Neural progenitor cell (in vitro differentiated cells): ENCODE measurements at regions not wholly inside any gene's neighbourhood (a gene's known extent, or its start where the extent isn't known, plus 50 kb on each side); places are given as distances from the start of the nearest gene placed in this dataset.

ENCODE experiments used
- DNase-seq: peaks from one replicate; pipeline ENCODE4 v3.0.0-alpha.2; 2016; ENCODE audit warnings: low spot score
- H2AFZ ChIP-seq: fragments of 200-600 bp; sonication (generic); replicated peaks from 2 replicates; pipeline ENCODE4 v1.6.1; 2016; ENCODE audit warnings: antibody characterized with exemption
- H3F3A ChIP-seq: fragments of 200-600 bp; sonication (generic); 2 replicates; pipeline ENCODE4 v1.6.1; 2016; ENCODE audit warnings: antibody characterized with exemption, low read depth
- H3K27ac ChIP-seq: fragments of 200-600 bp; sonication (generic); 2 replicates; pipeline ENCODE4 v1.5.1; 2016; ENCODE audit warnings: mild to moderate bottlenecking
- H3K27me3 ChIP-seq: fragments of 200-600 bp; sonication (generic); 2 replicates; pipeline ENCODE4 v1.6.1; 2016; ENCODE audit warnings: mild to moderate bottlenecking, moderate library complexity
- H3K36me3 ChIP-seq: fragments of 200-600 bp; sonication (generic); 2 replicates; pipeline ENCODE4 v1.5.1; 2016
- H3K4me1 ChIP-seq: fragments of 200-600 bp; sonication (generic); 2 replicates; pipeline ENCODE4 v1.6.1; 2016; ENCODE audit warnings: mixed run types
- H3K4me2 ChIP-seq: fragments of 200-600 bp; sonication (generic); 2 replicates; pipeline ENCODE4 v1.6.1; 2016
- H3K4me3 ChIP-seq: fragments of 200-600 bp; sonication (generic); 2 replicates; pipeline ENCODE4 v1.5.1; 2016
- H3K79me2 ChIP-seq: fragments of 200-600 bp; sonication (generic); 2 replicates; pipeline ENCODE4 v1.6.1; 2016; ENCODE audit warnings: low read depth
- H3K9ac ChIP-seq: fragments of 200-600 bp; sonication (generic); 2 replicates; pipeline ENCODE4 v1.6.1; 2016
- H3K9me3 ChIP-seq: fragments of 200-600 bp; sonication (generic); 2 replicates; pipeline ENCODE4 v1.5.1; 2016; ENCODE audit warnings: low read depth
- H4K20me1 ChIP-seq: fragments of 200-600 bp; sonication (generic); 2 replicates; pipeline ENCODE4 v1.6.1; 2016; ENCODE audit warnings: low read depth
- H3K27ac Mint-ChIP-seq: 3 replicates; pipeline ENCODE4 v1.8.0; 2021; ENCODE audit warnings: mixed read lengths
- H3K27me3 Mint-ChIP-seq: 2 replicates; pipeline ENCODE4 v1.8.0; 2022; ENCODE audit warnings: low read depth, mild to moderate bottlenecking, inconsistent platforms, moderate library complexity, mixed read lengths; ENCODE audit not compliant: insufficient read depth
- H3K36me3 Mint-ChIP-seq: 3 replicates; pipeline ENCODE4 v1.8.0; 2021; ENCODE audit warnings: mixed read lengths
- H3K4me1 Mint-ChIP-seq: 3 replicates; pipeline ENCODE4 v1.8.0; 2021; ENCODE audit warnings: mixed read lengths
- H3K4me3 Mint-ChIP-seq: 3 replicates; pipeline ENCODE4 v1.8.0; 2021; ENCODE audit warnings: mild to moderate bottlenecking, moderate library complexity, mixed read lengths
- H3K9me3 Mint-ChIP-seq: 3 replicates; pipeline ENCODE4 v1.8.0; 2020; ENCODE audit warnings: mixed read lengths
- CTCF ChIP-seq: fragments of 200-600 bp; sonication (generic); IDR thresholded peaks from 2 replicates; pipeline ENCODE4 v1.5.1; 2017; ENCODE audit warnings: antibody characterized with exemption, mild to moderate bottlenecking
- EZH2 ChIP-seq: fragments of 200-600 bp; sonication (generic); IDR thresholded peaks from 2 replicates; pipeline ENCODE4 v1.6.1; 2017; ENCODE audit warnings: antibody characterized with exemption, mild to moderate bottlenecking, moderate library complexity
- EZH2phosphoT487 ChIP-seq: fragments of 200-600 bp; sonication (generic); IDR thresholded peaks from 2 replicates; pipeline ENCODE4 v1.6.1; 2017; ENCODE audit warnings: antibody characterized with exemption

- no peak for DNase-seq
- Histone ChIP-seq H3K4me1 (no peaks in the 10 kb centered on the region), H3K4me2 (no peak overlapping the region), H3F3A (no peaks in the 10 kb centered on the region), H3K79me2 (no peaks in the 10 kb centered on the region), H3K27me3 (no peaks in the 10 kb centered on the region), H2AFZ (peak overlapping the region; percentile 85), H3K27ac (no peak overlapping the region), H3K9me3 (no peaks in the 10 kb centered on the region), H3K9ac (no peak overlapping the region), H3K36me3 (no peaks in the 10 kb centered on the region), H4K20me1 (no peaks in the 10 kb centered on the region), H3K4me3 (no peak overlapping the region)
- Mint-ChIP-seq H3K27ac (no peak overlapping the region), H3K4me1 (no peaks in the 10 kb centered on the region), H3K27me3 (peaks cover 2% of the 10 kb centered on the region), H3K4me3 (no peak overlapping the region), H3K9me3 (peaks cover 2% of the 10 kb centered on the region), H3K36me3 (no peaks in the 10 kb centered on the region)
- no peak for TF ChIP-seq EZH2phosphoT487
Observed at GRCh38 chr5:4245511-4245910, 649.9 kb downstream of the IRX1 start.

DNA sequence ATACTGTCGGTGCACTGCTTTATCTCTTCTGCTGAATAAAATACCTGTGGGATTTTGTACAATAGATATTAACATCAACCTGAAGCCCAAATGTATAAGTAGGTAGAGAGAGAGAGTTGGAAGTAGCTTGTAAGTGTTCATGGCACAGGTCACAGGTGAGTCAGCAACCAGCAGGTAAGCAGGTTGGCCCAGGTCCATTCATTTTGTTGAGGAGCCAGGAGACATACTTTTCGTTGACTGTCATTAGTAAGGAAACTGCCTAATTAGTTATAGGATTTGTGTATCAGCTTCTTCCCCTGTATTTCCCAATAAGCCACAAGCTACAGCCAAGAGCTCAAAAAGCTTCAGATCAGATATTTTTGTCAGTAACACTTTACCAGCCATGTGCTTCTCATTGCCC is 650.8 kb downstream of the IRX1 start:
- H3K27me3 Mint-ChIP-seq: peaks cover 2% of the 10 kb centered on the region
- no peaks in the 10 kb centered on the region for H3K27me3 ChIP-seq
- H4K20me1 ChIP-seq: no peaks in the 10 kb centered on the region
- H3K9me3 Mint-ChIP-seq: peaks cover 2% of the 10 kb centered on the region
- H2AFZ ChIP-seq: no peak overlapping the region
- no peaks in the 10 kb centered on the region for H3K4me1 Mint-ChIP-seq
- no peaks in the 10 kb centered on the region for H3K9me3 ChIP-seq
- H3K4me3 ChIP-seq: no peak overlapping the region
- no peaks in the 10 kb centered on the region for H3K36me3 Mint-ChIP-seq
- no peaks in the 10 kb centered on the region for H3F3A ChIP-seq
- no peaks in the 10 kb centered on the region for H3K36me3 ChIP-seq
- H3K4me1 ChIP-seq: no peaks in the 10 kb centered on the region
- H3K79me2 ChIP-seq: no peaks in the 10 kb centered on the region
- H3K4me3 Mint-ChIP-seq: no peak overlapping the region
- DNase-seq: no peak
- no peak overlapping the region for H3K9ac ChIP-seq
- no peak overlapping the region for H3K27ac Mint-ChIP-seq
- TF ChIP-seq EZH2 (no peak), CTCF (no peak), EZH2phosphoT487 (no peak)
- H3K4me2 ChIP-seq: no peak overlapping the region
- H3K27ac ChIP-seq: no peak overlapping the region

GRCh38 chr5:4250254-4250653 is 654.6 kb downstream of the IRX1 start:
- H3K36me3 ChIP-seq: no peaks in the 10 kb centered on the region
- no peaks in the 10 kb centered on the region for H3K79me2 ChIP-seq
- no peaks in the 10 kb centered on the region for H3K4me1 ChIP-seq
- H3K9ac ChIP-seq: no peak overlapping the region
- H3K9me3 Mint-ChIP-seq: peaks cover 2% of the 10 kb centered on the region
- H3K4me3 Mint-ChIP-seq: no peak overlapping the region
- H3K4me3 ChIP-seq: no peak overlapping the region
- H3K27me3 ChIP-seq: no peaks in the 10 kb centered on the region
- no peaks in the 10 kb centered on the region for H3F3A ChIP-seq
- H3K9me3 ChIP-seq: no peaks in the 10 kb centered on the region
- peaks cover under 1% of the 10 kb centered on the region for H3K27me3 Mint-ChIP-seq
- H3K27ac Mint-ChIP-seq: no peak overlapping the region
- H3K36me3 Mint-ChIP-seq: no peaks in the 10 kb centered on the region
- no peak overlapping the region for H2AFZ ChIP-seq
- no peak overlapping the region for H3K4me2 ChIP-seq
- H4K20me1 ChIP-seq: no peaks in the 10 kb centered on the region
- TF ChIP-seq CTCF: no peak
- TF ChIP-seq EZH2: no peak
- no peak for TF ChIP-seq EZH2phosphoT487
- no peak overlapping the region for H3K27ac ChIP-seq
- no peak for DNase-seq
- H3K4me1 Mint-ChIP-seq: no peaks in the 10 kb centered on the region

DNA sequence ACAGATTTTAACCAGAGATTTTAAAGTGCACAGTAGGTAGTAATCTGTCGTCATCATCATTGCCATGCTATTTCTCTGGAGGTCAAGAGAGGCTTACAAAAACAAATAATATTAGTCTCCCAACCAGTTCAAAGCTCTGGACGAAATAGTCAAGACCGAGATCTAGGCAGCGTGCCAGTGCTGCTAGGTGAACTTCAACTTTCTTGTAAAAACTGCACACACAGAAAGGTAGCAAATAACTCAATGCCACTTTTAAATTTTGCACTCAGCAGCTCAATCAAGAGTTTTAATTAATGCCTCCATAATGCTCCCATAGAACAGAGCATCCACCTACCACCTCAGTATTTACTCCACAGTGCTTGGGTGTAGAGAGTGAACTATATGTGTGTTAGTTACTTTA is 656.8 kb downstream of the IRX1 start:
- TF ChIP-seq EZH2 (no peak), EZH2phosphoT487 (no peak), CTCF (no peak)
- Mint-ChIP-seq H3K27me3 (no peaks in the 10 kb centered on the region), H3K4me3 (no peak overlapping the region), H3K27ac (no peak overlapping the region), H3K9me3 (peaks cover 2% of the 10 kb centered on the region), H3K4me1 (no peaks in the 10 kb centered on the region), H3K36me3 (no peaks in the 10 kb centered on the region)
- Histone ChIP-seq H3K9me3 (no peaks in the 10 kb centered on the region), H3K36me3 (no peaks in the 10 kb centered on the region), H2AFZ (no peak overlapping the region), H3K27ac (no peak overlapping the region), H3F3A (no peaks in the 10 kb centered on the region), H3K9ac (no peak overlapping the region), H3K4me3 (no peak overlapping the region), H3K27me3 (no peaks in the 10 kb centered on the region), H3K4me1 (no peaks in the 10 kb centered on the region), H3K79me2 (no peaks in the 10 kb centered on the region), H3K4me2 (no peak overlapping the region), H4K20me1 (no peaks in the 10 kb centered on the region)
- no peak for DNase-seq
